HL-60 (cell line): ENCODE measurements at regions not wholly inside any gene's neighbourhood (a gene's known extent, or its start where the extent isn't known, plus 50 kb on each side); places are given as distances from the start of the nearest gene placed in this dataset.

Experiments
- CTCF ChIP-seq: IDR thresholded peaks from one replicate; pipeline ENCODE4 v1.5.1; 2011; ENCODE audit warnings: low read length, control low read depth, inconsistent platforms; ENCODE audit not compliant: insufficient read depth
- POLR2AphosphoS5 ChIP-seq: IDR thresholded peaks from 2 replicates; pipeline ENCODE4 v1.6.1; 2012; ENCODE audit warnings: low read depth

GRCh38 chr13:94778986-94779385, 66.6 kb upstream of the SOX21 start:
- no peak for TF ChIP-seq CTCF
- TF ChIP-seq POLR2AphosphoS5: no peak
